Spinal cord (tissue), 9 donors: ENCODE measurements at regions not wholly inside any gene's neighbourhood (a gene's known extent, or its start where the extent isn't known, plus 50 kb on each side); places are given as distances from the start of the nearest gene placed in this dataset.

ENCODE experiments used
- DNase-seq, 6 donors: peaks; one replicate each; pipeline versions ENCODE4 v3.0.0 to v3.0.0-alpha.2; 2013 to 2015; ENCODE audit warnings: low spot score in 6 of 6, low read depth in 4 of 6
- H3K27ac ChIP-seq: one replicate; pipeline ENCODE4 v1.5.1; 2013; ENCODE audit warnings: low read depth, low read length, control low read depth
- H3K27me3 ChIP-seq: one replicate; pipeline ENCODE4 v1.6.1; 2013; ENCODE audit warnings: low read length; ENCODE audit not compliant: control insufficient read depth, insufficient read depth
- H3K36me3 ChIP-seq: one replicate; pipeline ENCODE4 v1.6.1; 2013; ENCODE audit warnings: low read length; ENCODE audit not compliant: control insufficient read depth, insufficient read depth
- H3K4me1 ChIP-seq: one replicate; pipeline ENCODE4 v1.6.1; 2013; ENCODE audit warnings: low read length; ENCODE audit not compliant: control insufficient read depth, insufficient read depth
- H3K4me3 ChIP-seq: one replicate; pipeline ENCODE4 v1.5.1; 2013; ENCODE audit warnings: low read depth, low read length, control low read depth
- H3K9me3 ChIP-seq: one replicate; pipeline ENCODE4 v1.6.1; 2013; ENCODE audit warnings: low read length; ENCODE audit not compliant: control insufficient read depth, insufficient read depth
- WGBS: methylation state at CpG from one replicate; pipeline ENCODE4 v1.1.5; 2013; ENCODE audit warnings: missing lambda C conversion rate; ENCODE audit not compliant: insufficient coverage; 5-methylcytosine and 5-hydroxymethylcytosine counted together
- donor health status: healthy.

- H3K4me3 ChIP-seq = no peak overlapping the region
- DNase-seq = no peak
- no peaks in the 10 kb centered on the region for H3K4me1 ChIP-seq
- H3K27me3 ChIP-seq = no peaks in the 10 kb centered on the region
- WGBS = 80% methylated on average over 1 of the region's 1 CpG
- H3K36me3 ChIP-seq = no peaks in the 10 kb centered on the region
- no peaks in the 10 kb centered on the region for H3K9me3 ChIP-seq
- no peak overlapping the region for H3K27ac ChIP-seq
These were observed 1711.3 kb upstream of the ACO1 start for GRCh38 chr9:30673132-30673531.

GRCh38 chr9:30676651-30677050, 1707.8 kb upstream of the ACO1 start:
- DNase-seq = no peak
- Histone ChIP-seq H3K36me3 (no peaks in the 10 kb centered on the region), H3K9me3 (no peaks in the 10 kb centered on the region), H3K27ac (no peak overlapping the region), H3K27me3 (no peaks in the 10 kb centered on the region), H3K4me1 (no peaks in the 10 kb centered on the region), H3K4me3 (no peak overlapping the region)
- no CpG with 5 or more reads among the region's 1 CpG for WGBS

- Histone ChIP-seq H3K27me3 (no peaks in the 10 kb centered on the region), H3K27ac (no peak overlapping the region), H3K4me3 (no peak overlapping the region), H3K9me3 (no peaks in the 10 kb centered on the region), H3K4me1 (no peaks in the 10 kb centered on the region), H3K36me3 (no peaks in the 10 kb centered on the region)
- no peak for DNase-seq
- 50% methylated on average over 1 of the region's 1 CpG for WGBS
These were observed 1707.2 kb upstream of the ACO1 start for GRCh38 chr9:30677221-30677620.

GRCh38 chr9:30688801-30689200, 1695.6 kb upstream of the ACO1 start:
- WGBS = 97% methylated on average over 13 of the region's 14 CpGs
- H3K27me3 ChIP-seq = no peaks in the 10 kb centered on the region
- no peaks in the 10 kb centered on the region for H3K4me1 ChIP-seq
- H3K9me3 ChIP-seq = no peaks in the 10 kb centered on the region
- no peak for DNase-seq
- H3K27ac ChIP-seq = no peak overlapping the region
- no peak overlapping the region for H3K4me3 ChIP-seq
- no peaks in the 10 kb centered on the region for H3K36me3 ChIP-seq

- Histone ChIP-seq H3K4me3 (no peak overlapping the region), H3K4me1 (no peaks in the 10 kb centered on the region), H3K36me3 (no peaks in the 10 kb centered on the region), H3K27ac (no peak overlapping the region), H3K27me3 (no peaks in the 10 kb centered on the region), H3K9me3 (no peaks in the 10 kb centered on the region)
- DNase-seq = no peak
- no CpG with 5 or more reads among the region's 2 CpGs for WGBS
These were observed 1686.5 kb upstream of the ACO1 start for GRCh38 chr9:30697958-30698357.

- H3K27me3 ChIP-seq = no peaks in the 10 kb centered on the region
- H3K27ac ChIP-seq = no peak overlapping the region
- H3K9me3 ChIP-seq = no peaks in the 10 kb centered on the region
- no CpG with 5 or more reads among the region's 1 CpG for WGBS
- no peak for DNase-seq
- no peaks in the 10 kb centered on the region for H3K36me3 ChIP-seq
- no peak overlapping the region for H3K4me3 ChIP-seq
- no peaks in the 10 kb centered on the region for H3K4me1 ChIP-seq
These were observed 1672.9 kb upstream of the ACO1 start for GRCh38 chr9:30711591-30711990.

GRCh38 chr9:30713243-30713642, 1671.2 kb upstream of the ACO1 start:
- Histone ChIP-seq H3K9me3 (no peaks in the 10 kb centered on the region), H3K36me3 (no peaks in the 10 kb centered on the region), H3K27ac (no peak overlapping the region), H3K27me3 (no peaks in the 10 kb centered on the region), H3K4me3 (no peak overlapping the region), H3K4me1 (no peaks in the 10 kb centered on the region)
- DNase-seq = peak in 1 of 6 donors; percentile 37

- no peaks in the 10 kb centered on the region for H3K27me3 ChIP-seq
- H3K4me1 ChIP-seq = no peaks in the 10 kb centered on the region
- no peaks in the 10 kb centered on the region for H3K36me3 ChIP-seq
- no peak overlapping the region for H3K27ac ChIP-seq
- no peaks in the 10 kb centered on the region for H3K9me3 ChIP-seq
- H3K4me3 ChIP-seq = no peak overlapping the region
- no peak for DNase-seq
- WGBS = no CpG with 5 or more reads among the region's 1 CpG
These were observed 1670.1 kb upstream of the ACO1 start for GRCh38 chr9:30714389-30714788.

- Histone ChIP-seq H3K36me3 (no peaks in the 10 kb centered on the region), H3K27me3 (no peaks in the 10 kb centered on the region), H3K27ac (no peak overlapping the region), H3K4me1 (peaks cover 8% of the 10 kb centered on the region), H3K9me3 (no peaks in the 10 kb centered on the region), H3K4me3 (no peak overlapping the region)
- no peak for DNase-seq
- no CpG with 5 or more reads among the region's 1 CpG for WGBS
These were observed 1666.0 kb upstream of the ACO1 start for GRCh38 chr9:30718483-30718882.

GRCh38 chr9:30722065-30722464, 1662.4 kb upstream of the ACO1 start:
- H3K27me3 ChIP-seq = no peaks in the 10 kb centered on the region
- no peak overlapping the region for H3K4me3 ChIP-seq
- DNase-seq = peak in 4 of 6 donors; percentile 10 to 65 (median 32)
- no peaks in the 10 kb centered on the region for H3K9me3 ChIP-seq
- 20% methylated on average over 3 of the region's 5 CpGs for WGBS
- H3K36me3 ChIP-seq = no peaks in the 10 kb centered on the region
- peaks cover 8% of the 10 kb centered on the region for H3K4me1 ChIP-seq
- H3K27ac ChIP-seq = no peak overlapping the region
